GM19328 (cell line): ENCODE measurements at regions not wholly inside any gene's neighbourhood (a gene's known extent, or its start where the extent isn't known, plus 50 kb on each side); places are given as distances from the start of the nearest gene placed in this dataset.
"Not testable (repeated sequence)": the region's sequence is repeated elsewhere in the genome, so short reads cannot be mapped to it uniquely, and the experiment has no call there.

Experiments used
- ATAC-seq: cut with Tn5 transposase; IDR thresholded peaks from one replicate; pipeline ENCODE4 v1.9.1; 2021; ENCODE audit warnings: mild to moderate bottlenecking, moderate library complexity; ENCODE audit not compliant: unreplicated experiment

- ATAC-seq = no peak
Observed at GRCh38 chr18:51323961-51324360, 126.5 kb upstream of the MEX3C start.

GRCh38 chr18:51330148-51330547, 132.7 kb upstream of the MEX3C start:
- no peak for ATAC-seq

GRCh38 chr18:51330739-51331138, 133.3 kb upstream of the MEX3C start:
- no peak for ATAC-seq

GRCh38 chr18:51337406-51337805, 139.9 kb upstream of the MEX3C start:
- no peak for ATAC-seq

GRCh38 chr18:51339856-51340255, 142.4 kb upstream of the MEX3C start:
- no peak for ATAC-seq

GRCh38 chr18:51340332-51340731, 142.9 kb upstream of the MEX3C start:
- ATAC-seq = no peak

- no peak for ATAC-seq
Observed at GRCh38 chr18:51342815-51343214, 145.3 kb upstream of the MEX3C start.

GRCh38 chr18:51345848-51346391, 148.4 kb upstream of the MEX3C start:
- ATAC-seq = no peak

GRCh38 chr18:51346404-51346803, 148.9 kb upstream of the MEX3C start:
- no peak for ATAC-seq

- ATAC-seq = no peak
Observed at GRCh38 chr18:51350081-51350480, 152.6 kb upstream of the MEX3C start.

GRCh38 chr18:51355841-51356240, 158.4 kb upstream of the MEX3C start:
- ATAC-seq = no peak

GRCh38 chr18:51360301-51360700, 162.8 kb upstream of the MEX3C start:
- not testable (repeated sequence) for ATAC-seq

GRCh38 chr18:51361130-51361860, 163.8 kb upstream of the MEX3C start:
- ATAC-seq = no peak

- ATAC-seq = no peak
Observed at GRCh38 chr18:51363384-51363783, 165.9 kb upstream of the MEX3C start.

- ATAC-seq = no peak
Observed at GRCh38 chr18:51370996-51371395, 173.5 kb upstream of the MEX3C start.

- ATAC-seq = no peak
Observed at GRCh38 chr18:51371929-51372328, 174.4 kb upstream of the MEX3C start.

- ATAC-seq = no peak
Observed at GRCh38 chr18:51382081-51382480, 184.6 kb upstream of the MEX3C start.

- ATAC-seq = no peak
Observed at GRCh38 chr18:51383116-51383515, 185.6 kb upstream of the MEX3C start.

- no peak for ATAC-seq
Observed at GRCh38 chr18:51383711-51384110, 186.2 kb upstream of the MEX3C start.

- ATAC-seq = no peak
Observed at GRCh38 chr18:51385270-51385669, 187.8 kb upstream of the MEX3C start.

GRCh38 chr18:51390702-51391101, 193.2 kb upstream of the MEX3C start:
- ATAC-seq = no peak

GRCh38 chr18:51391215-51391614, 193.7 kb upstream of the MEX3C start:
- no peak for ATAC-seq

GRCh38 chr18:51391731-51392130, 194.2 kb upstream of the MEX3C start:
- no peak for ATAC-seq
